Vagina (tissue), 2 donors: ENCODE measurements at regions not wholly inside any gene's neighbourhood (a gene's known extent, or its start where the extent isn't known, plus 50 kb on each side); places are given as distances from the start of the nearest gene placed in this dataset.

ENCODE experiments used
- DNase-seq, 2 donors: peaks; one replicate each; pipeline ENCODE4 v3.0.0-alpha.2; 2017; ENCODE audit errors: extremely low spot score in 2 of 2
- H3K27ac ChIP-seq: fragments of 200-600 bp; sonication (generic); one replicate; pipeline ENCODE4 v1.5.1; 2019
- H3K27me3 ChIP-seq: fragments of 200-600 bp; sonication (generic); one replicate; pipeline ENCODE4 v1.5.1; 2019
- H3K36me3 ChIP-seq, 2 donors: fragments of 200-600 bp; sonication (generic); one replicate each; pipeline ENCODE4 v1.5.1; 2017 to 2019
- H3K4me1 ChIP-seq: fragments of 200-600 bp; sonication (generic); one replicate; pipeline ENCODE4 v1.5.1; 2019
- H3K4me3 ChIP-seq, 2 donors: fragments of 200-600 bp; sonication (generic); 1 replicate in 1 of 2; 2 replicates in 1 of 2; pipeline ENCODE4 v1.5.1; 2016 to 2019
- H3K9me3 ChIP-seq: fragments of 200-600 bp; sonication (generic); one replicate; pipeline ENCODE4 v1.5.1; 2019
- POLR2A ChIP-seq, 2 donors: fragments of 450-650 bp; IDR thresholded peaks; one replicate each; pipeline ENCODE4 v1.6.1; 2017; ENCODE audit warnings: antibody characterized with exemption in 2 of 2, mild to moderate bottlenecking in 2 of 2, moderate library complexity in 2 of 2
- POLR2AphosphoS5 ChIP-seq, 2 donors: sonication (generic); formaldehyde crosslinking; IDR thresholded peaks; one replicate each; pipeline ENCODE4 v1.9.0; 2017; ENCODE audit warnings: antibody characterized with exemption in 2 of 2, mild to moderate bottlenecking in 2 of 2, low read depth in 1 of 2; ENCODE audit not compliant: insufficient read depth in 1 of 2
- intact Hi-C: fragments of 100-400 bp; cut with DNase I; formaldehyde crosslinking; loops from one replicate; pipeline ENCODE4 v1.15.1; 2023
- TF ChIP-seq, protein P1 (sequence below), 3 experiments: fragments of 450-650 bp in 2 of 3; fragments of 200-600 bp in 1 of 3; sonication (generic) in 1 of 3; IDR thresholded peaks; one replicate each; pipeline ENCODE4 v1.5.1; 2017 to 2019; ENCODE audit warnings: antibody characterized with exemption in 3 of 3, mild to moderate bottlenecking in 2 of 3, moderate library complexity in 2 of 3

DNA sequence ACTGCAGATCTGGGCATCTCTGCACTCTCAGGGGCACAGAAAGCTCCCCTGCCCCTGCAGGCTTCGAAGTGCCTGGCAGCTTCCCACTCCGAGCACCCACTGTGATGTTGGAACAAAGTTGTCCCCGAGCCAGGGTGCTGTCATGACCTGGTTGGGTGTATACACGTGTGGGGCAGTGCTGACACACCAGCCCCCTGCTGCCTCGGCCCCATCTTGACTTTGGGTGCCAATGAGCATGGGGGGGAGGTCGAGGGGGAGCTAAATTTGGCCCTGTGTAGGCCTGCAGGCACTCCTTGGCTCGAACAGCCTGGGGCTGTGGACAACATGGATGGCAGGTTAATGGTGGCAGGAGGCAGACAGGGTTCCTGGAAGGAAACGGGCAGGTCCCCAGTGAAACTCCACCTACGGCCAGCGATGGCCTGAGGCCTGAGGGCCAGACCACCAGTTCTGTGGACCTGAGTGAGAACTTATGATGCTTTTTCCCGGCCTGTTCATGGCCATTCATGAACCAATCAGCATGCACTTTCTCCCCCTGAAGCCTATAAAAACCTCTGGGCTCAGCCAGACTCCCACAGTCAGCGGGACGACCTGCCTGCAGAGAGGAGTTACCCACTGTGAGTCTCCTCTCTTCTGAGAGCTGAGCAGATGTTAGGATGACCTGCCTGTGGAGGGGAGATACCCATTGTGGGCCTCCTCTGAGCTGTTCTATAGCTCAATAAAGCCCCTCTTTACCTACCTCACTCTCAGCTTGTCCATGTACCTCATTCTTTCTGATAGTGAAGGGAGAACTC is 1029.1 kb upstream of the GBE1 start:
- TF ChIP-seq POLR2A (IDR thresholded peaks at IDR 0.05) = no peak
- TF ChIP-seq POLR2AphosphoS5 (IDR thresholded peaks at IDR 0.05; ENCODE audit: insufficient read depth in 1 of 2, low read depth in 1 of 2) = no peak
- TF ChIP-seq, protein P1, sequence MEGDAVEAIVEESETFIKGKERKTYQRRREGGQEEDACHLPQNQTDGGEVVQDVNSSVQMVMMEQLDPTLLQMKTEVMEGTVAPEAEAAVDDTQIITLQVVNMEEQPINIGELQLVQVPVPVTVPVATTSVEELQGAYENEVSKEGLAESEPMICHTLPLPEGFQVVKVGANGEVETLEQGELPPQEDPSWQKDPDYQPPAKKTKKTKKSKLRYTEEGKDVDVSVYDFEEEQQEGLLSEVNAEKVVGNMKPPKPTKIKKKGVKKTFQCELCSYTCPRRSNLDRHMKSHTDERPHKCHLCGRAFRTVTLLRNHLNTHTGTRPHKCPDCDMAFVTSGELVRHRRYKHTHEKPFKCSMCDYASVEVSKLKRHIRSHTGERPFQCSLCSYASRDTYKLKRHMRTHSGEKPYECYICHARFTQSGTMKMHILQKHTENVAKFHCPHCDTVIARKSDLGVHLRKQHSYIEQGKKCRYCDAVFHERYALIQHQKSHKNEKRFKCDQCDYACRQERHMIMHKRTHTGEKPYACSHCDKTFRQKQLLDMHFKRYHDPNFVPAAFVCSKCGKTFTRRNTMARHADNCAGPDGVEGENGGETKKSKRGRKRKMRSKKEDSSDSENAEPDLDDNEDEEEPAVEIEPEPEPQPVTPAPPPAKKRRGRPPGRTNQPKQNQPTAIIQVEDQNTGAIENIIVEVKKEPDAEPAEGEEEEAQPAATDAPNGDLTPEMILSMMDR (IDR thresholded peaks at IDR 0.05) = no peak
- H3K27ac ChIP-seq = no peak overlapping the region
- H3K27me3 ChIP-seq = no peaks in the 10 kb centered on the region
- intact Hi-C loops = no loop called here
- DNase-seq = no peak
- H3K4me3 ChIP-seq = no peak overlapping the region
- H3K9me3 ChIP-seq = no peaks in the 10 kb centered on the region
- H3K4me1 ChIP-seq = no peaks in the 10 kb centered on the region
- no peaks in the 10 kb centered on the region for H3K36me3 ChIP-seq

DNA sequence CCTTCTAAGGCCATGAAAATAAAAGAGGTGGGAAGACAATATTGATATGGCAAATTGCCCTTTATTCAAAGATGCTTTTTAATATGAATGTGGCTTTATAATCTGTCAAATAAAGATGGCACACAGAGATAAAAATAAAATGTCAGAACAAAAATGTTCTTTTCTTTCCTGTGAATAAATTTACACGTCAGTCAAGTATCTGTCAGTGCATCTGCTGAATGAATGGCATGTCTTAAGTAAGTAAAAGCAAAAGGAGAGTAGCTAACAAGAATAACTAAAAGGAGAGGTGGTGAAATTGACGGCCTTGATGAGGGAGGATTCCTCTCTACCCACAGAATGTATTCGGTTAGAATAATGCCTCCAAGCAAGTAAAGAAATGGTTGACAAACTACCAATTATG is 1021.7 kb upstream of the GBE1 start:
- DNase-seq = no peak
- intact Hi-C loops = no loop called here
- TF ChIP-seq, protein P1 (IDR thresholded peaks at IDR 0.05) = no peak
- TF ChIP-seq POLR2AphosphoS5 (IDR thresholded peaks at IDR 0.05; ENCODE audit: insufficient read depth in 1 of 2, low read depth in 1 of 2) (no peak), POLR2A (IDR thresholded peaks at IDR 0.05) (no peak)
- no peaks in the 10 kb centered on the region for H3K4me1 ChIP-seq
- no peaks in the 10 kb centered on the region for H3K9me3 ChIP-seq
- H3K27ac ChIP-seq = no peak overlapping the region
- no peak overlapping the region for H3K4me3 ChIP-seq
- no peaks in the 10 kb centered on the region for H3K27me3 ChIP-seq
- H3K36me3 ChIP-seq = no peaks in the 10 kb centered on the region

DNA sequence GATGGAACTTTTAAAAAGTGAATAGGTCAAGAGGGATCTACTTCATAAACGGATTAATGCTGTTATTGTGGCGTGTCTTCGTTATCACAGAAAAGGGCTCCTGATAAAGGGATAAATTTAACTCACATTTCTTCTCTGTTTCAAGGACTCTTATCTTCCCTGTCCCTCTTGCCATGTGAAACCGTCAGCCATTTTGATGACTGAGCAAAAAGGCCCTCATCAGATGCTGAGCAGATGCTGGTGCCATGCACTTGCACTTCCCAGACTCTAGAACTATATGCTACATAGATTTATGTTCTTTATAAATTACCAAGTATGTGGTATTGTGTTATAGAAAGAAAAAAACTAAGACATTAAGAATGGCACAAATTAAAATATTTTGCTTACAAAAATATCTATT is 1011.8 kb upstream of the GBE1 start:
- Histone ChIP-seq H3K27me3 (no peaks in the 10 kb centered on the region), H3K4me3 (no peak overlapping the region), H3K27ac (no peak overlapping the region), H3K4me1 (no peaks in the 10 kb centered on the region), H3K36me3 (no peaks in the 10 kb centered on the region), H3K9me3 (no peaks in the 10 kb centered on the region)
- intact Hi-C loops = no loop called here
- DNase-seq = no peak
- TF ChIP-seq POLR2AphosphoS5 (IDR thresholded peaks at IDR 0.05; ENCODE audit: insufficient read depth in 1 of 2, low read depth in 1 of 2) (no peak), POLR2A (IDR thresholded peaks at IDR 0.05) (no peak)
- TF ChIP-seq, protein P1 (IDR thresholded peaks at IDR 0.05) = no peak

DNA sequence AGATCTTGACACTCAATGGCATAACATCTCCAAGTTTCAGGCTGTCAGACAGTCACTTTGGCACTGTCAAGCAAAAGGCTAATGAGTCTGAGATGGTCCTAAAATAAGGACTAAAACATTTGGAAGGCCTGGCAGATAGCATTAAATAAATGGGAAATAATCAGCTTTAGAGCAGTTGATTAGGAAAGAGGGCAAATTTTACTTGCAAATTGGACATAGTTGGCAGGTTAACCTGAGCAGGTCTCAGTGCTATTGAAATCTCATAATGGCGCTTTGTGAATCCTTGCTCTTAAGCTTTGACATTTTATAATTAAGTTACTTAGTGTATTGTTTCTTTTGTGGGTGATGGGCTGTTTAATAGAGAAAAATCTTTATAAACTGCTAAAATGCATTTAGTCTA is 1003.1 kb upstream of the GBE1 start:
- Histone ChIP-seq H3K4me1 (no peaks in the 10 kb centered on the region), H3K27ac (no peak overlapping the region), H3K27me3 (no peaks in the 10 kb centered on the region), H3K36me3 (no peaks in the 10 kb centered on the region), H3K9me3 (no peaks in the 10 kb centered on the region), H3K4me3 (no peak overlapping the region)
- no peak for DNase-seq
- intact Hi-C loops = no loop called here
- TF ChIP-seq POLR2AphosphoS5 (IDR thresholded peaks at IDR 0.05; ENCODE audit: insufficient read depth in 1 of 2, low read depth in 1 of 2) (no peak), POLR2A (IDR thresholded peaks at IDR 0.05) (no peak)
- TF ChIP-seq, protein P1 (IDR thresholded peaks at IDR 0.05) = no peak

DNA sequence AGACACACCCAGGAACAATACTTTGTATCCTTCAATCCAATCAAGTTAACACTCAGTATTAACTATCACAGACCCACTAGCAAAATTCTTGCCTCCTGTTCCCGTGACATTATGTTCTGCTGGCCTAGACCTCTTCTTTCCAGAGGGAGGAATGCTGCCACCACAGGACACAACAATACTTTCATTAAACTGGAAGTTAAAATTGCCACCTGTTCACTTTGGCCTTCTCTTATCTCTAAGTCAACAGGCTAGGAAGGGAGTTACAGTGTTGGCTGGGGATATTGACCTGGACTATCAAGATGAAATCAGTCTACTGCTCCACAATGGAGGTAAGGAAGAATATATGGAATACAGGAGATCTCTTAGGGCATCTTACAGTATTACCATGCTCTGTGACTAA is 1000.4 kb upstream of the GBE1 start:
- intact Hi-C loops = no loop called here
- no peaks in the 10 kb centered on the region for H3K27me3 ChIP-seq
- no peaks in the 10 kb centered on the region for H3K9me3 ChIP-seq
- H3K4me3 ChIP-seq = no peak overlapping the region
- TF ChIP-seq POLR2A (IDR thresholded peaks at IDR 0.05) (no peak), POLR2AphosphoS5 (IDR thresholded peaks at IDR 0.05; ENCODE audit: insufficient read depth in 1 of 2, low read depth in 1 of 2) (no peak)
- TF ChIP-seq, protein P1 (IDR thresholded peaks at IDR 0.05) = no peak
- no peaks in the 10 kb centered on the region for H3K36me3 ChIP-seq
- DNase-seq = no peak
- H3K4me1 ChIP-seq = no peaks in the 10 kb centered on the region
- no peak overlapping the region for H3K27ac ChIP-seq
